ENCODE measurements at regions not wholly inside any gene's neighbourhood (a gene's known extent, or its start where the extent isn't known, plus 50 kb on each side); places are given as distances from the start of the nearest gene placed in this dataset.

DNA sequence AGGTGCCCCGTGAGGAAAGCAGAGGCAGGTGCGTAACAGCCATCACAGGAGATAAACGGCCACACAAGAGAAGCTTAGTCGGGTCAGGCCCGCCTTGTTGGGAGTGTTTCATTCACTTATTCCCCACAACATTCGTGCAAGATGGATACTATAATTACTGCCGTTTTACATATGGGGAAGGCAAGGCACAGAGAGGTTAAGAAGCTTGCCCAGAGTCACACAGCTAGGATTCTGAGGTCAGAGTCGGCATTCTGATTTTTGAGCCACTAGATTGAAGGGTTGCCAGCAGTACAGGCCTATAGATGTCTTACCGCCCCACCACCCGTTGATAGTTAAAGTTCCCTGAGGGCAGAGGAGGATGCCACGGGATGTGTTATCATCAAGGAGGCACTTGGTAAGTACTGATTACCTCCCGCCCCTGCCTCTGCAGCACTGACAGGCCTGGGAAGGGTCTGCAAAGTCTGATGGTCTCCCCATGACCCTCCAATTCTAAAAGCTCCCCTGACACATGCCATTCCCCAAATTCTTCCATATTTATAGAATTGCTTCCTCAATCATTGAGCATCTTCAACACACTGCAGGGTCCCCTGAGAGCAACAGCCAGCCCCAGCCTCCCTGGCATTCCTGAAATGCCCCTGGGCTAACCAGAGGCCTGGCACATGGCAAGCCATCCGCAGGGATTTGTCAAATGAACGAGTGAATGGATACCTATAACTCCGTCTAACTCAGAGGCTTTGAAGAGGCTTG, 74.7 kb upstream of the CLDN14 start:
- no peak for DNase-seq (ENCODE audit: low read depth in 2 of 2)

DNA sequence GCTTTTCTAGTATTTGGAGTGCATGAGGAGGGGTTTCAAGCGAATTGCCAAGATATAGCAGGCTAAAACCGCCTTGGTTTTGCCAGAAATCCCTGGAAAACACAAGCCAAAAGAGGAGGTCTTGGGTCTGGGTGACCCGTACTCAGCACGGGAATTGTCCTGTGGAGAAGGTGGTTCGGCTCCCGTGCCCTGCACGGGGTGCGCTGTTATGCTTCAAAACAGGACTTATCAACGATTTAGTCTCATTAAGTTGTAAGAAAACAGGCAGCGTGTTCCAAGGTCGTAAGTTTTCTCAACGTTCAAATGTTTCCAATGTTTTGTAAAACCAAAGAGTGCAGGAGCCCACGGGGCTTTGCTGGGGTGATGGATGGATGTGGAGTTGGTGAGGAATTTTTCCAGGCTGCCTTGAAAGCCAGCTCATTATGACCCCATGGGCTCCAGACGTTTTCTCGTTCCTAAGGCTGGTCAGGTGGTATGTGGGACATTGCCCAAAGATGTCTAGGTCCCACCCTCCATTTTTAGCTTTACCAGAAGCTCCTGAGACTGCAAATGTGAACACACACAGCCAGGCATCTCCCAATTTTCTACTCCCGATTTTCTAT, 75.4 kb upstream of the CLDN14 start:
- DNase-seq (ENCODE audit: low read depth in 2 of 2) = no peak

DNA sequence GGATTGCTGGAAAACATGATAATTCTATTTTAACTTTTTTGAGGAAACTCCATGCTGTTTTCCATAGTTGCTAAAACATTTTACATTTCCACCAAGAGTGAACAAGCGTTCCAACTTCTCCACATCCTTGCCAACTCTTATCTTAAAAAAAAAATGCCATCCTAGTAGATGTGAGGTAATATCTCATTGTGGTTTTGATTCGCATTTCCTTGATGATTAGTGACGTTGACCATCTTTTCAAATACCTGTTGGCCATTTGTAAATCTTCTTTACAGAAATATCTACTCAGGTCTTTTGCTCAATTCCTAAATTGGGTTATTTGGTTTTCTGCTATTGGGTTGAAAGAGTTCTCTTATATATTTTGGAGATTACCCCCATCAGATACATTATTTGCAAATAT, 77.4 kb upstream of the CLDN14 start:
- no peak for DNase-seq (ENCODE audit: low read depth in 2 of 2)

DNA sequence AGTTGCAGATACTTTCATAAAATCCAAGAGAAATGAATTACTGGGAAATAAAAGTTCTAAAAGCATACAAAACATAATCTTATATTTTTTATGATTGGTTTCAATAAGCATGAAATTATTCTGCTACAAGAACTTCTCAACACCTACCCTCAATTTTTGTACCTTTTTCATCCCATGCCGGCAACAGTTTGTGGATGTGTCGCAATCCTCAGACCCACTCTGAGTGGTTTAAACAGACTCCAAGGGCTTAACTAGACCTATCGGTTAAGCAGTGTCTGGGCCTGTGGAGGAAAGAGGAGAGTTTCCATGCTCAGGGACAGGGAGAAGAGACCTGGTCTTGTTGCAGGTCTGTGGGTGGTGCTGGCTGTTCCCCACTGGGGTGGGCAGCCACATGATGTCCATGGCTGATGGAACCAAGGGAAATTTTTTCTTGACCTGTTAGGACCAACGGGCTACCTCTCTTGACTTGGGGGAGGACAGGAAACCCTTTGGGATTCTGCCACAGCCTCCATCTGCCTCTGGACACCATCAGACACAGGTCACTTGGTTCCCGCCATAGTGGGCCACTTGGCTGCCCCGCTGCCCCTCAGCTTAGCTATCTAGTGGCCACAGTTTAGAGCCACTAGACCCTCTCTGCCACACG, 81.1 kb upstream of the CLDN14 start:
- no peak for DNase-seq (ENCODE audit: low read depth in 2 of 2)

DNA sequence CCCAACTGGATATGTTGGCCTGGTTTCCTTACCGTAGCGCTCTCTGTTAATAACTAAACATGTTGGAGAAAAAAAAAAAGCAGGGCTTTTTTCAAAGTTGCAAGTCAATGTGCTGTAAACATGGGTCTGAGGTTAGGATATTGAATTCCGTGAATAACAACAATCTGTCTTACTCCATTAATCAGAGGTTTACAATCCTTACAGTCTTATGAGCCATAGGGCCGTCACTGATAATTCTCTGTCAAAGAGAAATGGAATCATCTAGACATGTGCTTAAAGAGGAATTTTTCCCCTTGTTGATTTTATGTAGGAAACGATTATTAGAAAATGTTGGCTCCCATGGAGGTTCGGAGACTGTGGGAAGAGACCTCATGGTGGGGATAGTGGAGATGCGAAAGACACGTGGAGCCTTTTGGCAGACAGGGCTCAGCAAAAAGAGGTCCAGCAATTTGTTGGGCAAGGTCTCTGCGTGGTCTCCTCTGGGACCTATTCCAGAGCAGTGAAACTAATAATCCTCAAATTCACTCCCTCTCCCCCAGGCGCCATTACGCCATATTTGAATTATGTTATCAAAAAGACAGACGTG, 83.5 kb upstream of the CLDN14 start:
- peak; percentile 78 to 84 for DNase-seq (ENCODE audit: low read depth in 2 of 2)

DNA sequence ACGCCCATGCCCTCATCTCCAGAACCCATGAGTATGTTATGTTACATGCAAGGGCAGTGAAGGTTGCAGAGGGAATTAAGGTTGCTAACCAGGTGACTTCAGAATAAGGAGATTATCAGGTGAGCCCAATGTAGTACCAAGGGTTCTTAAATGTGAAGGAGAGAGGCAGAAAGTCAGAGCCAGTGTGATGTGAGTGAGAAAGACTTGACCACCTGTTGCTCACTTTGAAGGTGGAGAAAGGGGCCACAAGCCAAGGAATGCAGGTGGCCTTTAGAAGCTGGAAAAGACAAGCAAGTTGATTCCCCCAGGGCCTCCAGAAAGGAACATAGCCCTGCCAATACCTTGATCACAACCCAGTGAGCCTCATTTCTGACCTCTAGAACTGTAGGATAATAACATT, 84.7 kb upstream of the CLDN14 start:
- DNase-seq (ENCODE audit: low read depth in 2 of 2) = no peak

DNA sequence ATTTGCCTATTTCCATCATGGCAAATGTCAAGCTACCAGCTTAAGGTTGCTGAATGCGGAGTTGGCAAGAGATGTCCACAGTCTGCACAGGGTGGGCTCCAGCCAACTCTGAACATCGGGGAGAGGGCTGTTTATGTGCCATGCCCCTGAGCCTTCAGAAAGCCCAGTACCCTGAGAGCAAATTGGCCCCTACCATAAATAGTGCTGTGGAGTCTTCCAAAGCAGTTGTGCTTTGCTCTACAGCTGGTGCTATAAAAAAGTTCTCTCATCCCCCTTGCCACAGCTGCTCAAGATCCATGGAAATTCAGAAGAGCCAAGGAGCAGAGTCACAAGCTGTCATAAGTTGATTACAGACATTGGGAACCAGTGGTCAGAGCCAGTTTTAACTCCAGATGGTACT, 85.6 kb upstream of the CLDN14 start:
- no peak for DNase-seq (ENCODE audit: low read depth in 2 of 2)

DNA sequence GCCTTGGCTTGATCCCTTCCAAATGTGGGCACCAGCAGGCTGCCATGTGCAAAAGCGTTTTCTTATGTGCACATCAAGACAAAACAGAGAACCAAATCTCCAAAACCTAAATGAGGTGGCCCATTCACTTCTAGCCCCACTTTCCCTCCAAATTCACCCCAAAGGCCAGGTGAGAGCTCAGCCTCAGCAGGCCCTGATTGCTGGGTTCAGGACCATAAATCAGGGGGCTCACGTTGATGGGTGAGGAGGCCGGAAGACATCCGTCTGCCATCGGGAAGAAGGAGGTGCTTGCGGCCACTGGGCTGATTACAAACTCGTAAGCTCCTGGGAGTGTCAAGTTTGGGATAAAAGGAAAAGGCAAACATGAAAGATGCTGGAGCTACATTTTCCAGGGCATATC, 86.7 kb upstream of the CLDN14 start:
- DNase-seq (ENCODE audit: low read depth in 2 of 2) = no peak

DNA sequence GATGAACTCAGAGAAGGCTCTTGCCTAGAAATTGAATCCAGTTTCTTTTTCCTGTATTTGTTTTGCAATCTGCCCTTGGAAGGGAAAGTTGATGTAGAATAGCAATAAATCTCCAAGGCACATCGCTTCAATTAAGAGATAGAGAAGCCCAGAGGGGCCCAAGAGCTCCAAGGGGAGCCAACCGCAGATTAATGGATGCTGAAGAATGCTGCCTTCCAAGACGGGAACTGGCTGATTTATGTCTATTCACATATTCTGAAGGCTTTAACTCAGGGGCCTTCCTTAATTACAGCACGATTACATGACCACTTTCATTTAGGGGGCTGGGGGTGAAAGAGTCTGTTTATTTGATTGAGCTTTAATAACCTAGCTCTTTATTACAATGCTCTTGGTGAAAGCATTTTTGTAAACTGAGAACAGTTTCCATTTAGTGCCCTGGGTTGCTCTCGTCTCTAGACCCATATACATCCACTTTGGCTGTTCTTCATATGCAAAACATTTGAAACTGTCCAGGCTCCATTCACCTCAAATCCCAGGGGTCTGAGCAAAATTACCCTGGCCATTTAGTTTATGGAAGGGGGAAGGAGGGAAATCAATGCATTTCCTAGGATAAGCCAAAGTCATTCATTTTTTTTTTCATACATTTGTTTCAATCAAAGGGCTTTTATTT, 87.4 kb upstream of the CLDN14 start:
- DNase-seq (ENCODE audit: low read depth in 2 of 2) = peak; percentile 91 to 93

DNA sequence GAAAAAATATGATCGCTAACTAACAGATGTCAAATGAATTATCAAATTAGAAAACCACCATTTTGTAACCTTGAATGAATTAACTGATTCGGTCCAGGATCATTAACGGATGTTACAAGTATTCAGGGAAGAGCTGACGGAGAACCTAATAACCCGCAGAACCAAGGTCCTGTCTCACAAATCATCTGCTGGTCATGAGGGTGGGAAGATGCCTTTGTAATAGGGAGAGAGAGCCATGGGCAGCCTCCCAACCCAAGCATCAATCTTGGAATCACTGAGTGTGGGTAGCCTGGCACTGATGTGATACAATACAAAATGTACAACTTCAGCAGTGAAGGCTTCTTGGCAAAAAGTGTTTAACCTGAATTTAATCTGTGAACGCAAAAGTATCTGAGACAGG, 89.6 kb upstream of the CLDN14 start:
- no peak for DNase-seq (ENCODE audit: low read depth in 2 of 2)

DNA sequence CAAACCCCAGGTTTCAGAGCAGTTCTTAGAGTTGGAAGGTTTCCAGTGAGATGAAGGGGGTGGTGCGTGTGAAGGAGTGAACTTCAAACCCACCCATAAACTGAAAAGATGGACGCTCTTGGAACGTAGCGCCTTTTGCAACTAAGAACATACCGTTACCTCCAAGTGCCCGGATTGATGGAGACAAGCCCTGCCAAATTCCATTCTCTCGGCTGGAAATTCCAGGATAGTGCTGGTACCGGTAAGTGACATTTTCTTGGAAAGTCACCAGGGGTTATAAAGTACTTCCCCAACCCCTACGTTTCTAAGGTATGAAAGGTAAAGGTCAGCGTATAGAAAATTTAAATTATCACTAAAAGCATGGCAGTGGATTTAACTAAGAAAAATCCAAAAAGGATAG, 91.6 kb upstream of the CLDN14 start:
- DNase-seq (ENCODE audit: low read depth in 2 of 2) = no peak

DNA sequence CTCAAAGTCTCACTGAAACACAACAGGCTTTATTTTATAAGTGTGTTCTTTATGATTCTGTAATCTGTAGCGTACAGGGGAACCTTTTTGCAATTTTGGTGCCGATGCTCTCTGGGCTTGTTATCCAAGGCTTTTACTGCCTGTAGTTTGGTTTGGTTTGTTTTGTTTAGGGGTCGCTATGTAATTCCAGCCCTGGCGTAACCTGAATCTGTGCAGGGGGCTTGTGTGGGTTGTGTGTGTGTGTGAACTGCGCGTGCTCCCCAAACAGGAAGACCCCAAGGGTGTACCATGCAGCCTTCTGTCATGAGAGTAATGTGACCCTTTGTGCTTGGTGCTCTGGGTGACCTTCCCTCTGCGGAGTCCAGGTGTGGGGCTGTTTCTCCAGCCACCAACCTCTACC, 92.1 kb upstream of the CLDN14 start:
- DNase-seq (ENCODE audit: low read depth in 2 of 2) = no peak

DNA sequence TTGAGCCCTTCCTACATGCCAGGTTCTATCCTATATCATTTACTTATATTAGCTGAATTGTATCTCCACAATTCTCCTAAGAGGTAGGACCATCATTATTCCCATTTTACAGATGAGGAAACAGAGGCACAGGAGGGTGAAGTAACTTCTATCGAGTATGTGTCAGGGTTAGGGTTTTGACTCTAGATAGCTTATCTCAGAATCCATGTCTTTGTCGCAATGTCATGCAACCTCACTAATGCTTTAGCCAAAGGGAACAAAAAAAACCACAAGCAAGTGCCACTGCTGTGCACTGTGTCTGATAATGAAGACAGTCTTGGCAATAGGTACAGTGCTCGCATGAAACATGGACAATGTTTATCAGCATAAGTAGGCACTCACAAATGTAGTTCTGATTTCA, 95.4 kb upstream of the CLDN14 start:
- DNase-seq (ENCODE audit: low read depth in 2 of 2) = no peak

DNA sequence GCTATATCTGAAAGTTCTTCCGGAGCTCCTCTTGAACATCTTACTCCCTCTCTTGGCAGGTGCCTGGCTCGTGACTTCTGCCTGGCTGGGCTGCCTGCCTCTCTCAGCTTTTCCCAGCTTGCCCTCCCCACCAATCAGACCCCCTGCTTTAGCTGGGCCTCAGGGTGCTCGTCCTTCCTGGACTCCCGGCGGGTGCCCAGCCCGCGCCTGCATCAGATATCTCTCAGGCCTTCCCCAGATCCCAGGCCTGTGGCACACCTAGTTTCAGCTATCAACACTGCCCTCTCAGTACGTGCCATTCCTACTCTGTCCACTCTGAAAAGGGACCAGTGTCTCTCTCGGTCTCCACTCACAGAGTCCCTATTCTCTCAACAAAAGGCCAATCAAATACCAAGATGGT, 96.5 kb upstream of the CLDN14 start:
- no peak for DNase-seq (ENCODE audit: low read depth in 2 of 2)

DNA sequence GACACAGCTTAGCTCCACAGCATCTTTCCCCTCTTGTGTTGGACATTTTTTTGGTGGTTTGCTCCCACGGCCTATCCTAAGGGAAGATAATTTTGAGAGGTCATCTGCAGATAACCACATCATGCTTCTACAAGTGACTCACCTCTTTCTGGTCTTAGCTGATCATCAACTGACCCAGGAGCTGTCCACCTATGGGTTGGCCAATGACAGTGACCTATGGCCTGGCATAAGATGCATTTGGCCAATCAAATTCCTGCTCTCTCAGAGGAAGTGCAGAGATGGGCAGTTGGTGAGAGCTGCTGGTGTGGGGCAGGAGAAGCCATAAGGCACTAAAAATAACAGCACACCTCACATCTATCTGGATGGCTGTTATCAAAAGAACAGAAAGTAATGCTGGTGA, 100.0 kb upstream of the CLDN14 start:
- no peak for DNase-seq (ENCODE audit: low read depth in 2 of 2)

DNA sequence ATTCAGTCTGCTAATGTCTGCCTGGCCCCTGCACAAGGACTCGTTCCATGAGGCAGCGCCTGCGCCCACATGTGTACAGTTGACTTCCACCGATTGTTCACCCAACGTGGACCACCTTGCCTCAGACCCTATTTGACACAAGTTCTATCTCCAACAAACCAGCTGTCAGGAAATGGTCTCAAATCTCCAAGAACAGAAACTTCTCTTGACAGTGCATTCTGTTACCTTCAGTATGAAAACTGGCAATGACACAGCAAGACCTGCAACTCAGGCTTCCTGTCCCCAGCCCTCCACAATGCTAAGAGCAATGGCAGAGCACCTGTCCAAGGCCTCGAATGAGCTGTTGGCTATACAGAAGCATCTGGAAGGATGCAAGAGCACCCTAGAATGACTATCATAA, 102.3 kb upstream of the CLDN14 start:
- no peak for DNase-seq (ENCODE audit: low read depth in 2 of 2)

DNA sequence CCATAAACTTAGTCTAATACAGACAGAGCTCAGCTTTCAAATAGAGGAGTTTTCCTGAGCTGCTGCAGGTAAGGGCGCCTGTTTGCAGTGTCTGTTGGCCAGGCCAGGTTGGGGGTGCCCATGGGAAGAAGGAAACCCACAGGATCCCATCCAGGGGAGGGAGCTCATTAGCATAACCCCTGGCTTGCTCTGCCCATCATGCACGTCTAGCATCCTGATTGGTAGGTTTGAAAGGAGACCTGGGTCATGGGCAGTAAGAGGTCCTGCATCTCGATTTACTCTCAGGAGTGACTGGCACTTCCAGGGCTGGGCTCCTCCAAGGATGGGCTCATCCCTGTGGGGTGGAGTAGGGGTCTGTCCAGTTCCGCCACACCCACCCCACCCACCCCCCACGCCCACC, 103.7 kb upstream of the CLDN14 start:
- no peak for DNase-seq (ENCODE audit: low read depth in 2 of 2)

DNA sequence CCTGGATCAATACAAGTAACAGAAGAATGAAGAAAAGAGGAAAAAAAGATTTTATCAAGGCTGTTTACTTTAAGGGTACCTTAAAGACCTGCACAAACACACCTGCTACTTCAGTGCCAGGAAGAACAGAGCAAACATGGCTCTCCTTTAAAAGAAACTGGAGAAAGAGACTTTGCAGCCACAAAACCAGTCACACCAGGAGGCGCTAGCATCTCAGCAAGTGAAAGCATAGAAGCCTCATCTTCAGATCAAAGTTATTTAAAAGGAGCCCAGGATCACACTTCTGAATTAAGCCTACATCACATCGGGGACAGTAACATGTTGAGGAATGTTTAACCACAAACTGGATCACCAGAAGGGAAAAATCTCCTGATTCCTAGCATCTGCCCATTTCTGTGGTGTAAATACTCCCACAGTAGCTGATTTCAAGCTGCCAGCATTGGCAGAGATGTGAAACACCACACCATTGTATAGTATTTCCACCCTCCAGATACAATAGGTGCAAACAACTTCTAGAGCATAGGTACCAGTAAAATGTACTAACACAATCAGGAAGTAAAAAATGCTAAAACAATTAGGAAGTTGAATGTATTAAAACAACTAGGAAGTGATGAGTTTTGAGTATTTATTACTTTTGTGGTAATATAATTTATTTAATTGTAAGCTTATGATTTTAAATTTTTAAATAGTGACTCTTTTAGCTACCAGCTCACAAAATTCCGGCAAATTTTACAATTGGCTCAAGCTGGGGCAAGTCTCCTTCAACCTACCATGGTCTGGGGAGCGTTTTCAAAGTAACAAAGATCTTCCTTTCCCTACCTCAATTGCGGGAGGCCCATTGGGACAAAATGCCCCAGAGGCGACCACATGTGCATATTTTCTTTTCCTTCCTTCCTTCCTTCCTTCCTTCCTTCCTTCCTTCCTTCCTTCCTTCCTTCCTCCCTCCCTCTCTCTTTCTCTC, 105.3 kb upstream of the CLDN14 start:
- no peak for DNase-seq (ENCODE audit: low read depth in 2 of 2)

DNA sequence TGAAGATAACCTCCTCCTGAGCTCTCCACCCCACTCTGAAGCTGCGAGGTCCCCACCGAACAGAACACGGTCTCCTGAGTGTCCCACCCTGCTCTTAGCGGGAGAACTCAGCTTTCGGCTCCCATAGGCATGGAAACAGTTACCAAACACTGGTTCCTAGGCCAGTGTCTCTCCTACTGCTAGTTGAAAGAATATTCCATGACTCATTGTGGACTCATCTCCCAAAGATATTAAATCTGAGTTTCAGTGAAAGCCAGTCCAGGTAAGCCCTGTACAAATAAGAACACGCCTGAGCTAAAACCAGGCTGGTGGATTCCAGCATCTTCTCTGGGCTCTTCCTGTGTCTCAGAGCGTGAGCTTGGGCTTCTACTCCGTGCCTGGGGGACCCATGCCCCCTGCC, 107.5 kb upstream of the CLDN14 start:
- DNase-seq (ENCODE audit: low read depth in 2 of 2) = no peak

DNA sequence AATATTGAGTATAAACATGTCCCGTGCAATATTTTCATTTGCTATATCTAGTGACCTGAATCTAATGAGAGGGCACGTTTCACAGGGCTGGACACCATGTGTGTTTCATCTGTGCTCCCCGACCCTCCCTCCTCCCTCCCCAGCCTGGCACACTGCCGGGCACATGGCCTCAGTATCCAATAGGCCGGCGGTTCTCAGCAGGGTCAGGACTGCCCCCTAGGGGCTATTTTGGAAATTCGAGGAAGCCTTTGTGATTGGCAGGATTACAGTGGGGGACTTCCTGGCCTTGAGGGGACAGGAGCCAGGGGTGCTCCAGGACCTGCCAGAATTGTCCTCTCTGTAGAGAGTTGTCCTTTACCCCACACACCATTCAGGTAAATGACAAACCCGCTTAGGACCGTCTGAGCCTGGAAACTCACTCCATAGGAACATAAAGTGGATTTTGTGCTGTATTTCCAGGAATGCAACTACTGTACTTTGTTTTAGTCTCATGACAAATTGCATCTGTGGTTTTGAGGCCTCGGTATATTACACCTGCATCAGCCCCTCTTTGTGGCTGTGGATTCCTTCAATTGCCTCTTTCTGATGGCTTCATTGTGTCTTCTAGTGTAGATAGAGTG, 109.5 kb upstream of the SIM2 start:
- DNase-seq (ENCODE audit: low read depth in 2 of 2) = peak; percentile 2 to 9
